ENCODE measurements at regions not wholly inside any gene's neighbourhood (a gene's known extent, or its start where the extent isn't known, plus 50 kb on each side); places are given as distances from the start of the nearest gene placed in this dataset.

DNA sequence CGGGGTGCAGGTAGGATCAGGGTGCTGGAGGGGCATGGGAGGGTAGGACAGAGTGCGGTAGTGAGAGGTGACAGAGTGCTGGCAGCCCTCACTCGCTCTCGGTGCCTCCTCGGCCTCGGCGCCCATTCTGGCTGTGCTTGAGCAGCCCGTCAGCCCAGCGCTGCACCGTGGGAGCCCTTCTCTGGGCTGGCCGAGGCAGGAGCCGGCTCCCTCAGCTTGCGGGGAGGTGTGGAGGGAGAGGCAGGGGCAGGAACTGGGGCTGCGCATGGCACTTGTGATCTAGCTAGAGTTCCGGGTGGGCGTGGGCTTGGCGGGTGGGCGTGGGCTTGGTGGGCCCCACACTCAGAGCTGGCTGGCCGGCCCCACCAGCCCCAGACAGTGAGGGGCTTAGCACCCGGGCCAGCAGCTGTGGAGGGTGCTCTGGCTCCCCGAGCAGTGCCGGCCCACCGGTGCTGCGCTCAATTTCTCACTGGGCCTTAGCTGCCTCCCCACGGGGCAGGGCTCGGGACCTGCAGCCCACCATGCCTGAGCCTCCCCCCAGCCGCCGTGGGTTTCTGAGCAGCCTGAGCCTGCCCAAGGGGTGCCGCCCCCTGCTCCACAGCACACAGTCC is 112.8 kb upstream of the DUSP22 start:
- TF ChIP-seq, protein P1, sequence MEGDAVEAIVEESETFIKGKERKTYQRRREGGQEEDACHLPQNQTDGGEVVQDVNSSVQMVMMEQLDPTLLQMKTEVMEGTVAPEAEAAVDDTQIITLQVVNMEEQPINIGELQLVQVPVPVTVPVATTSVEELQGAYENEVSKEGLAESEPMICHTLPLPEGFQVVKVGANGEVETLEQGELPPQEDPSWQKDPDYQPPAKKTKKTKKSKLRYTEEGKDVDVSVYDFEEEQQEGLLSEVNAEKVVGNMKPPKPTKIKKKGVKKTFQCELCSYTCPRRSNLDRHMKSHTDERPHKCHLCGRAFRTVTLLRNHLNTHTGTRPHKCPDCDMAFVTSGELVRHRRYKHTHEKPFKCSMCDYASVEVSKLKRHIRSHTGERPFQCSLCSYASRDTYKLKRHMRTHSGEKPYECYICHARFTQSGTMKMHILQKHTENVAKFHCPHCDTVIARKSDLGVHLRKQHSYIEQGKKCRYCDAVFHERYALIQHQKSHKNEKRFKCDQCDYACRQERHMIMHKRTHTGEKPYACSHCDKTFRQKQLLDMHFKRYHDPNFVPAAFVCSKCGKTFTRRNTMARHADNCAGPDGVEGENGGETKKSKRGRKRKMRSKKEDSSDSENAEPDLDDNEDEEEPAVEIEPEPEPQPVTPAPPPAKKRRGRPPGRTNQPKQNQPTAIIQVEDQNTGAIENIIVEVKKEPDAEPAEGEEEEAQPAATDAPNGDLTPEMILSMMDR (IDR thresholded peaks at IDR 0.05), result no peak
- TF ChIP-seq POLR2A (IDR thresholded peaks at IDR 0.05), result no peak

Data from breast epithelium (tissue), 3 donors.